H9 (cell line): ENCODE measurements at regions not wholly inside any gene's neighbourhood (a gene's known extent, or its start where the extent isn't known, plus 50 kb on each side); places are given as distances from the start of the nearest gene placed in this dataset.

Source experiments
- DNase-seq: peaks from one replicate; pipeline ENCODE4 v3.0.0-alpha.2; 2017
- H2AFZ ChIP-seq: one replicate; pipeline ENCODE4 v1.6.1; 2013; ENCODE audit warnings: mild to moderate bottlenecking, low read length, control low read depth, moderate library complexity
- H2AK5ac ChIP-seq: 2 replicates; pipeline ENCODE4 v1.6.1; 2013; ENCODE audit warnings: low read length, control low read depth, mixed read lengths; ENCODE audit not compliant: insufficient read length
- H2BK120ac ChIP-seq: one replicate; pipeline ENCODE4 v1.6.1; 2013; ENCODE audit warnings: low read depth, mild to moderate bottlenecking, low read length, control low read depth, inconsistent platforms; ENCODE audit not compliant: poor library complexity, severe bottlenecking
- H2BK12ac ChIP-seq: 2 replicates; pipeline ENCODE4 v1.6.1; 2013; ENCODE audit warnings: low read length, control low read depth, mixed read lengths, low read depth; ENCODE audit not compliant: insufficient read length
- H2BK15ac ChIP-seq: 2 replicates; pipeline ENCODE4 v1.6.1; 2013; ENCODE audit warnings: low read depth, low read length, control low read depth
- H2BK20ac ChIP-seq: one replicate; pipeline ENCODE4 v1.6.1; 2013; ENCODE audit warnings: low read depth, mild to moderate bottlenecking, low read length, control low read depth, inconsistent platforms; ENCODE audit not compliant: poor library complexity, severe bottlenecking
- H2BK5ac ChIP-seq: 2 replicates; pipeline ENCODE4 v1.6.1; 2013; ENCODE audit warnings: low read length, control low read depth, mixed read lengths; ENCODE audit not compliant: insufficient read length
- H3K14ac ChIP-seq: 2 replicates; pipeline ENCODE4 v1.6.1; 2013; ENCODE audit warnings: low read length, control low read depth; ENCODE audit not compliant: insufficient read depth
- H3K18ac ChIP-seq: 2 replicates; pipeline ENCODE4 v1.6.1; 2013; ENCODE audit warnings: low read depth, mild to moderate bottlenecking, mixed read lengths, low read length, control low read depth; ENCODE audit not compliant: insufficient read length
- H3K23ac ChIP-seq: 2 replicates; pipeline ENCODE4 v1.6.1; 2013; ENCODE audit warnings: low read length, control low read depth, mixed read lengths, low read depth; ENCODE audit not compliant: insufficient read length
- H3K23me2 ChIP-seq: 2 replicates; pipeline ENCODE4 v1.6.1; 2013; ENCODE audit warnings: low read depth, mild to moderate bottlenecking, mixed read lengths, low read length, control low read depth; ENCODE audit not compliant: insufficient read length, poor library complexity, severe bottlenecking
- H3K27ac ChIP-seq: 2 replicates; pipeline ENCODE4 v1.5.1; 2013; ENCODE audit warnings: low read length, control low read depth, mixed read lengths, low read depth; ENCODE audit not compliant: insufficient read length
- H3K27me3 ChIP-seq: 2 replicates; pipeline ENCODE4 v1.6.1; 2013; ENCODE audit warnings: low read length, control low read depth, inconsistent platforms; ENCODE audit not compliant: insufficient read depth
- H3K4ac ChIP-seq: 2 replicates; pipeline ENCODE4 v1.6.1; 2013; ENCODE audit warnings: low read depth, mild to moderate bottlenecking, control low read depth, inconsistent platforms, low read length, moderate library complexity
- H3K4me1 ChIP-seq: 2 replicates; pipeline ENCODE4 v1.6.1; 2013; ENCODE audit warnings: low read length, control low read depth, inconsistent platforms; ENCODE audit not compliant: insufficient read depth
- H3K4me2 ChIP-seq: 2 replicates; pipeline ENCODE4 v1.6.1; 2013; ENCODE audit warnings: low read length, control low read depth, mixed read lengths; ENCODE audit not compliant: insufficient read length, insufficient read depth
- H3K56ac ChIP-seq: 2 replicates; pipeline ENCODE4 v1.6.1; 2013; ENCODE audit warnings: low read depth, mild to moderate bottlenecking, mixed read lengths, low read length, control low read depth; ENCODE audit not compliant: insufficient read length
- H3K79me1 ChIP-seq: 2 replicates; pipeline ENCODE4 v1.6.1; 2013; ENCODE audit warnings: low read depth, mild to moderate bottlenecking, moderate library complexity, low read length, control low read depth, inconsistent platforms; ENCODE audit not compliant: insufficient read depth, poor library complexity, severe bottlenecking
- H3K79me2 ChIP-seq: 2 replicates; pipeline ENCODE4 v1.6.1; 2013; ENCODE audit warnings: low read length, control low read depth, inconsistent platforms; ENCODE audit not compliant: insufficient read depth
- H3K9ac ChIP-seq: 2 replicates; pipeline ENCODE4 v1.6.1; 2013; ENCODE audit warnings: low read length, control low read depth, mixed read lengths; ENCODE audit not compliant: insufficient read length; ENCODE audit errors: extremely low read depth
- H3K9me3 ChIP-seq: one replicate; pipeline ENCODE4 v1.6.1; 2013; ENCODE audit warnings: low read depth, low read length, inconsistent platforms; ENCODE audit not compliant: control insufficient read depth
- H3T11ph ChIP-seq: one replicate; pipeline ENCODE4 v1.6.1; 2013; ENCODE audit warnings: mild to moderate bottlenecking, low read length, control low read depth, inconsistent platforms
- H4K20me1 ChIP-seq: one replicate; pipeline ENCODE4 v1.6.1; 2013; ENCODE audit not compliant: control insufficient read depth, insufficient read length, insufficient read depth
- H4K5ac ChIP-seq: 2 replicates; pipeline ENCODE4 v1.6.1; 2013; ENCODE audit warnings: low read depth, mild to moderate bottlenecking, mixed read lengths, low read length, control low read depth; ENCODE audit not compliant: insufficient read length
- H4K8ac ChIP-seq: replicated peaks from 2 replicates; pipeline ENCODE4 v1.6.1; 2013; ENCODE audit warnings: low read length, control low read depth, mixed read lengths, low read depth; ENCODE audit not compliant: insufficient read length
- H4K91ac ChIP-seq: 2 replicates; pipeline ENCODE4 v1.6.1; 2013; ENCODE audit warnings: low read depth, mild to moderate bottlenecking, moderate library complexity, mixed read lengths, low read length, control low read depth; ENCODE audit not compliant: insufficient read length
- H3K27ac Mint-ChIP-seq, 3 experiments: 2 replicates in 2 of 3; 3 replicates in 1 of 3; pipeline ENCODE4 v1.8.0; 2020 to 2021; ENCODE audit warnings: mixed read lengths in 3 of 3, mild to moderate bottlenecking in 1 of 3, moderate library complexity in 1 of 3
- H3K27me3 Mint-ChIP-seq: 2 replicates; pipeline ENCODE4 v1.8.0; 2021; ENCODE audit warnings: low read depth, mild to moderate bottlenecking, moderate library complexity, mixed read lengths
- H3K36me3 Mint-ChIP-seq, 3 experiments: 2 replicates in 2 of 3; 3 replicates in 1 of 3; pipeline ENCODE4 v1.8.0; 2020 to 2021; ENCODE audit warnings: low read depth in 3 of 3, mixed read lengths in 3 of 3; ENCODE audit not compliant: insufficient read depth in 1 of 3
- H3K4me1 Mint-ChIP-seq, 2 experiments: 2 replicates each; pipeline ENCODE4 v1.8.0; 2020; ENCODE audit warnings: mixed read lengths in 2 of 2
- H3K4me3 Mint-ChIP-seq, 2 experiments: 2 replicates in 1 of 2; 3 replicates in 1 of 2; pipeline ENCODE4 v1.8.0; 2020 to 2021; ENCODE audit warnings: mild to moderate bottlenecking in 2 of 2, mixed read lengths in 2 of 2, moderate library complexity in 1 of 2
- H3K9me3 Mint-ChIP-seq, 2 experiments: 2 replicates in 1 of 2; 3 replicates in 1 of 2; pipeline ENCODE4 v1.8.0; 2020; ENCODE audit warnings: mild to moderate bottlenecking in 2 of 2, mixed read lengths in 2 of 2, moderate library complexity in 1 of 2
- TF ChIP-seq, protein P1 (sequence below): fragments of 200-600 bp; sonication (generic); conservative IDR thresholded peaks from 3 replicates; pipeline ENCODE4 v1.8.0; 2021; ENCODE audit warnings: antibody characterized with exemption, mild to moderate bottlenecking

DNA sequence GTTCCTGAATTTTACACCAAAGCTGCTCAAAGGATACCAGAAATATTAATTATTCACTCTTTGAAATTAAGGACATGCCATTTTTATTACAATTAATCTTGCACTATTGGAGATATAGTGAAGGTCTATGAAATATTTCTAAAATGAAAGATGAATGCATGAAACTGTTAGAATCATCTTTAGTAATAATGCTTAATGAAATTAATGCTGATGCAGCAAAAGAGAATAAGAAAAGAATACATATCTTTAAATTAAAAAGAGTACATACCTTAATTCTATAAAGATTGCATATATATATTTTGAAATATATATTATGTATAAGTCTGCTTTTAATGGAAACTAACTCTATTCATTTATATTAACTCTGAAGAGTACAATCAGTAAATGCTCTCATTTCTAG is 236.0 kb downstream of the ALX1 start:
- no peak overlapping the region for H3T11ph ChIP-seq
- H3K18ac ChIP-seq = no peak overlapping the region
- no peak overlapping the region for H4K8ac ChIP-seq
- H2AK5ac ChIP-seq = no peak overlapping the region
- H3K14ac ChIP-seq = no peak overlapping the region
- no peak overlapping the region for H3K56ac ChIP-seq
- Mint-ChIP-seq H3K36me3 (no peaks in the 10 kb centered on the region), H3K4me3 (no peak overlapping the region), H3K27ac (no peak overlapping the region), H3K27me3 (no peaks in the 10 kb centered on the region), H3K4me1 (peaks cover 14 to 23% of the 10 kb centered on the region in 2 experiments), H3K9me3 (no peaks in the 10 kb centered on the region)
- H2BK20ac ChIP-seq = no peak overlapping the region
- no peak overlapping the region for H2BK120ac ChIP-seq
- H3K27me3 ChIP-seq = no peaks in the 10 kb centered on the region
- H3K4ac ChIP-seq = no peak overlapping the region
- no peak for DNase-seq
- H3K23me2 ChIP-seq = no peaks in the 10 kb centered on the region
- no peaks in the 10 kb centered on the region for H3K9me3 ChIP-seq
- no peaks in the 10 kb centered on the region; the same call in 1 of the 2 replicates for H3K4me1 ChIP-seq
- H2BK12ac ChIP-seq = no peak overlapping the region
- H3K23ac ChIP-seq = no peak overlapping the region
- H2AFZ ChIP-seq = no peak overlapping the region
- no peak overlapping the region for H2BK15ac ChIP-seq
- no peak overlapping the region for H3K27ac ChIP-seq
- no peak overlapping the region for H4K91ac ChIP-seq
- no peak overlapping the region for H2BK5ac ChIP-seq
- no peaks in the 10 kb centered on the region for H3K79me1 ChIP-seq
- H3K4me2 ChIP-seq = no peak overlapping the region
- no peak overlapping the region for H3K9ac ChIP-seq
- no peak overlapping the region for H4K5ac ChIP-seq
- TF ChIP-seq, protein P1, sequence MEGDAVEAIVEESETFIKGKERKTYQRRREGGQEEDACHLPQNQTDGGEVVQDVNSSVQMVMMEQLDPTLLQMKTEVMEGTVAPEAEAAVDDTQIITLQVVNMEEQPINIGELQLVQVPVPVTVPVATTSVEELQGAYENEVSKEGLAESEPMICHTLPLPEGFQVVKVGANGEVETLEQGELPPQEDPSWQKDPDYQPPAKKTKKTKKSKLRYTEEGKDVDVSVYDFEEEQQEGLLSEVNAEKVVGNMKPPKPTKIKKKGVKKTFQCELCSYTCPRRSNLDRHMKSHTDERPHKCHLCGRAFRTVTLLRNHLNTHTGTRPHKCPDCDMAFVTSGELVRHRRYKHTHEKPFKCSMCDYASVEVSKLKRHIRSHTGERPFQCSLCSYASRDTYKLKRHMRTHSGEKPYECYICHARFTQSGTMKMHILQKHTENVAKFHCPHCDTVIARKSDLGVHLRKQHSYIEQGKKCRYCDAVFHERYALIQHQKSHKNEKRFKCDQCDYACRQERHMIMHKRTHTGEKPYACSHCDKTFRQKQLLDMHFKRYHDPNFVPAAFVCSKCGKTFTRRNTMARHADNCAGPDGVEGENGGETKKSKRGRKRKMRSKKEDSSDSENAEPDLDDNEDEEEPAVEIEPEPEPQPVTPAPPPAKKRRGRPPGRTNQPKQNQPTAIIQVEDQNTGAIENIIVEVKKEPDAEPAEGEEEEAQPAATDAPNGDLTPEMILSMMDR = no peak
- no peaks in the 10 kb centered on the region for H3K79me2 ChIP-seq
- no peaks in the 10 kb centered on the region for H4K20me1 ChIP-seq
